Left renal cortex interstitium (tissue), 4 donors: ENCODE measurements at regions not wholly inside any gene's neighbourhood (a gene's known extent, or its start where the extent isn't known, plus 50 kb on each side); places are given as distances from the start of the nearest gene placed in this dataset.

ENCODE experiments used
- DNase-seq, 4 donors: peaks; one replicate each; pipeline ENCODE4 v3.0.0-alpha.2; 2013; ENCODE audit warnings: low read depth in 4 of 4, low spot score in 2 of 4, missing footprints in 1 of 4

DNA sequence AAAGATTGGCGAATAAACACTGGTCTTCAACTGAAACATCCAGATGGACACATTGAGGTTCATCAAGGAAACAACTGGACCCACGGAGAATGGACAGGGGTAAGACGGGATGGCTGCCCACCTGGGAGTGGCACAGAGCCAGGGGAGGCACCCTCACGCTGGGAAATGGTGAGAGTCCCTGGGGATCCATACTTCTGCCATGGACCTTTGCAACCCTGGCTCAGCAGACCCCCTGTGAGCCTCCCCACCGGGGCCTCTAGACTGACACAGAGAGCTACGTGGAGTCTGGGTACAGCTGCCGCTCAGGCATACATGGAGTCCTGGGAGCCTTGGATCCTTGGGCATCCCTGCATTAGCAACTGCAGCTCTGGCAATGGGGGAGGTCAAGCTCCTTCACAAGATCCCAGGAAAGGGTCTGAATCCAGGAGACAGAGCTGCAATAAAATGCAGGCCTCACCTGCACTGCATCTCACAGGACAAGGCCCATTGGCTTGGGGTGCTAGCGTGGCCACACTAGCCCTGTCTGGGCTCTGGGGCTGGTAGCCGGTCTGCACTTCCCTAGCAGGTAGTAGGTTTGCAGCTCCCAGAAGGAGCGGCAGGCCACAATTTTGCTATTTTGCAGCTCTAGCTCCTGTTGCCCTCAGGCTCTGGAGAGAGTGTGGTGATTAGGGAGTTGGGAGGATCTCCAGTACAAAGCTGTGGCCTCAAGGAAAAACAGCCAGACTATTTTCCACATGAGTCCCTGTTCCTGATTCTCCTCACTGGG lies 496.4 kb upstream of the LRRC4C start:
- DNase-seq: no peak

DNA sequence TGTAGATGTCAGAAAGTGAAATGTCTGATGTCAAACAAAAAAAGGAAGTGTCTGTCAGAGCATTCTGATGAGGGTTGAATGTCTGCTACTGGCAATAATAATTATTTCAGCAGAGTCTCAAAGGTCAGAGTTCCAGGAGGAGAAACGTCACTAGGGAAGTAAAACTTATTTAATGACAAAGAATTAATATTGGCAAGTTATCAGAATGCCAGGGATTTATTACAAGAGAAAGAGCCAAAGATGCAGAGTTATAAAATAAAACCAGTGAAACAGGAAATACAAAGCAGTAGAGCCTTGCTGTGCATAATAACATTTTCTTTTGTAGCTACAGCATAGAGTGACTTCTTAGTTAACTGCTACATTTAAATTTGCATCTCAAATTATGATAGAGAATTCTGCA lies 504.0 kb upstream of the LRRC4C start:
- no peak for DNase-seq

DNA sequence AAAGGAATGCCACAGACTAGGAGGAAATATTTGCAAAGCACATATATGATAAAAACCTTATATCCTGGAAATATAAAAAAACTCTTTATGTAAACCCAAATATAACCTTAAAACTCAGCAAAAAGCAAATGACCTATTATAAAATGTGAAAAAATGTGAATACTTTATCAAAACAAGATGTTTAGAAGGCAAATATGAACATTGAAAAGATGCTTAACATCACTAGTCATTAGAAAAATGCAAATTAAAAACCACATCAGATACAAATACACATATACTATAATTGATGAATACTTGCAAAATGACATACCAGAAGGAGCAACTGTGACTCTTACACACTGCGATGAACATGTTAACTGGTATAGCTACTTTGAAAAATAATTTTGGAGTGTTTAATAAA lies 511.2 kb upstream of the LRRC4C start:
- DNase-seq: no peak

DNA sequence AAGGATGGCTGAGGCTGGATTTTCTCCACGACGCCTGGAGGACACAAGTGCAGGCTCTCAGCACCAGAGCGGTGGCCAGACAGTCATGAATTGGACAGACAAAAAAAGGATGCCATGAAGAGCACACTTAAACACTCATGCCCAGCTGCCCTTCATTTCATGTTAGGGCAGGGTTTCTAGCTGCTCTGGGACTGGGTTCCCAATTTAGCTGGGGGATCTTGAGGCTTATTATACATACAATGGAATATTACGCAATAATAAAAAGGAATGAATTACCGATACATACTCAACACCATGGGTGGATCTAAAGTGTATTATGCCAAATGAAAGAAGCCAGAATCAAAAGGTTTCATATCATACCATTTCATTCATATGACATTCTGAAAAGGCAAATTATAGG lies 512.1 kb upstream of the LRRC4C start:
- no peak for DNase-seq

DNA sequence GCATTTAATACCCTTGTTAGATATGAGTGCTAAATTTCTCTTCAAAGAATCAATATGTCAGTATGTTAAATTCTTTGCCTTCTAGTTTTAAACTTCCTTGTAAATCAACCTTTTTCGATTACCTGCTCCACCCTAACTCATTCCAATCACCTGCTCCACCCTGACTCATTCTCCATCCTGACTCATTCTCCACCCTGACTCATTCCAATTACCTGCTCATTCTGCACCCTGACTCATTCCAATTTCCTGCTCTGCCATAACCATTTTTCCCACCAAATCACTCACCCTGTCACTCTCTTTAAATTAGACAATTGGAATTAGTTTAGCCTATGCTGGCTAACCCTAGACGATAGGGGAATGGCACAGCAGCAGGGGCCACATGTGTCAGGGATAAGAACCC lies 519.5 kb upstream of the LRRC4C start:
- DNase-seq: no peak

DNA sequence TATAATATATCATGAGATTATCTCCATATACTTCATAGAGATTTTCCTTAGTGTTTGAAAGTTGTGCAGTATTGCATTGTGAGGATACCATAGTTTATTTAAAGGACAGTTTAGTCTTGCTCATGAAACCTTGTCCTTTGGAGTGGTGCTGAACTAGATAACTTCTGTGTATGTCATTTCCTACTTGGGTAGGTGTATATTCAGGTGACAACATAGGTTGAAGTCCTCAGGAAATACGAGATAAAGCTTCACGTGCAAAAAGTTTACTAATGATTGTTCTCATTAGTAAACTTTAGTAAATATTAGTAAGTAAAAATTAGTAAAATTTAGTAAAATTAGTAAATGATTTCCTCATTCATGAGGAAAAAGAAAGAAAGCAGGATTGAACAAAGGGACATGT lies 521.3 kb upstream of the LRRC4C start:
- DNase-seq: no peak

DNA sequence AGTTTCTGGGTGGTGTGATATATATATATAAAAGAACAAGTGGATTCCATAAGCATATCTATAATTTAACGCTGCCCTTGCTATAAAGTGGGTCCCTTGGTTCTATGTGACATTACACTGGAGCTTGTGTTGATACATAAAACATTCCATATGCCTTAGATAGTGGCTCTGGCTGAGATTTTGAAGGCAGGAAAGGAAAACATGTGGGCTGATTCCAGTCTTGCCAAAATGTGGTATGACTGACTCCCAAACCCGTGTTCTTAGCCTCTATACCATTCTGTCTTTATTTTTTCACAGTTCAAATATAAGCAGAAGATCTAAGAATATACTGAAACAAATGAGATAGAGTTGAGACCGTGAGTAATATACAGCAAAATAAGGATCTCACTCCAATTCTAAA lies 522.8 kb upstream of the LRRC4C start:
- no peak for DNase-seq

DNA sequence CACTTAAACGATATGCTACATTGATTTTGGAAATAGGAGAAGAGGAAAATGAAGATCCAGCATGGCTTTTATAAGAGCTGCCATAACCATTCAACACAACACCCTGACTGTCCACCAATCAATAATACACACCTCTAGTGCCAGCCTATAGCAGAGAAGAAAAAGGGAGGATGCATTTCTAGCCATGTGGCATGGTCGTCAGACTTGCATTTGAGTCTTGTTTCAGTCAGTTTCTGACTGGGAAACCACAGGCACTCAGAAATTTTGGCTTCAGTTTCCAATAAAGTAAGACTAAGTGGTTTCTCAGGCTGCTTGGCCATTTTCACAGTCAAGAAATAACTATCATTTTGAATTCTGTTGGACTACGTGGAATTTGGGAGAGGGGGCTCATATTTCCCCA lies 523.5 kb upstream of the LRRC4C start:
- DNase-seq: no peak

DNA sequence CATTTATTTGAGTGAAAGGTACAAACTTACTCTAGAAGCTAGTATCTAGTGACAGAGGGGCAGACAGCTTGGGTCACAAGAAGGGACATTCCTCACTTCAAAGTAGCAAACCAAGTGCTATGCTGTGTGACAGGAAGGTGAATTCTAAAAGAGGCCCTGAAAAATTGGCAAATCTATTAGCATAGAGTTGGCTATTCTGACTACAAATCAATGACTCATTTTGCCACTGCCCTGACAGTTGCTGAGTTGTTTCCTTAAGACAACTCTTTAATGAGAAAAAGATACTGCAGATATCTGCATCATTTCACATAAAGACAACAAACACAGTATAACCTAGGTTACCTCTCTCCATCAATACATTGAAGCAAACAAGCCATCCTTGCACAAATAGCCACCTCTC lies 524.0 kb upstream of the LRRC4C start:
- no peak for DNase-seq

DNA sequence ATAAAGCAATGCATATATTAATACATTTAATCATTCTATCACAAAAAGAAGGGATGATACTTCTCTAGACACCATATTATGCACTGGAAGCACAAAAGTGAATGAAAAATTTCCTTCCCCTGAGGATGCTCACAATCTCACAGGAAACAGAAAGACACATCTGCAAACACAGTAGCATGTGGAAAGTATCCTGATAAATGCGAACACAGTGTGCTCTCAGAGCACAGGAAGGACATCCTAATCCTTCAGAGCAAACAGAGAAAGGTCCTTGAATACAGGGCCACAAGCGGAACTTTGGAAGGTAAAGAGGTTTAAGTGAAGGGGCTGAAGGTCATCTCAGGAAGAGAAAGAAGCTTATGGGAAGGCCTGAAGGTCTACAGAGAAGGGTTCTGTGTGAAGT lies 524.6 kb upstream of the LRRC4C start:
- DNase-seq: no peak

DNA sequence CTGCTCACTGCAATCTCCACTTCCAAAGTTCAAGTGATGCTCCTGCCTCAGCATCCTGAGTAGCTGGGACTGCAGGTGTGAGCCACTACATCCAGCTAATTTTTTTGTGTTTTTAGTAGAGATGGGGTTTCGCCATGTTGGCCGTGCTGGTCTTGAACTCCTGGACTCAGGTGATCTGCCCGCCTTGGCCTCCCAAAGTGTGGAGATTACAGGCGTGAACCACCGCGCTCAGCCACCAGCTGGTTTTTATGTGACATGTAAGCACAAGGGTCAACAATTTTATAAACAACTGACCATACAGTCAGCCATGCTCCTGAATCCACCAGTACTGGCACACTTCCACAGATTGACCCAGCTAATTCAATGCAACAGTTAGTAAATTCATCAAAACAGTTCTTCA lies 526.3 kb upstream of the LRRC4C start:
- DNase-seq: no peak

DNA sequence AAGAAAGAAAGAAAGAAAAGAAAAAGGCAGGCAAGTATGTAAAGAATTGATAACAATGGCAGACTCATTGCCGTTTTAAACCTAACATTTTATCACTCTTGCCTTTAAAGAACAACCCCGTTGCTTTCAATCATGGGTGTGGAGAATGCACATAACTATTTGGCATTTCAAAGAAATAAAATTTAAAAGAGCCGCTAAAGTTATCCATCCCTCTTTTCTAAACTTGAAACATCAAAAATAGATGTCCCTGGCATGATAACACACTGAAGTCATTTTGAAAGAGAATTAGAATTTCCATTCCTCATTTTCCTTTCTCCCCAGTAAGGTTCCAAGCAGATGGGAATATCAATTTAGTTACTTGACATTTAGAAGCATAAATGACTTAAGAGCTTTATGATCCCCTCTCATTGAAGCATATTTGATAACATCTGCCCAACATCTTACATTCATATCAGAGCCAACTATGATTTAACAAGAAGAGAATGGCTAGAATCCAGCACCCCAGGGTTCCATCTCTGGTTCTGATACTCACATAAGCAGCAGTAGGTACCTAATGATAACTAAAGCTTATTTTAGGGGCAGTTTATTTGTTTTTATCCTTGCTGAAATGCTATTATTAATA lies 529.6 kb upstream of the LRRC4C start:
- DNase-seq: no peak

DNA sequence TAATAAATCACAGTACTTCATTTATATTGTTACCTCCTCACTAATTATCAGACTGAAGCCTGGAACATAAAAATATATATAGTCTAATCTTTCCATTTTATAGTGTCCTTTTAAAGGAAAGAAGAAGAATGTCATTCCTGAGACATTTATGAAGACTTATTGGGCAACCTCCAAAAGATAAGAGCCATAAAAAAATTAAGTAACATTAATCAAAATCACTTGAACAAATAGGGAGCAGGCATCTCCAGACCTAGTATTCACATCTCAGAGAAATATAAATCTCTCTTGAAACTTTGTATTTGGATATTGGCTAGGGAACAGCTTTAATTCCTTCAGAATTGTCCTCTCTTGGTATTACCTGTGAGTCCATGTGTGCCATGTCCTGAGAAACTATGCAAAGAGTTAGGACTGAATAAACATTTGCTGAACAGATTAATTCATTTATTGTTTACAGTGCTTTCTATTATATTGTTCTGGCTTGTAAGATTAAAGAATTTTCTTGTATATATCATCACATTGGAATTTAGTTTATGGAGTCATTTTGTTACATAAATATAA lies 530.5 kb upstream of the LRRC4C start:
- DNase-seq: no peak

DNA sequence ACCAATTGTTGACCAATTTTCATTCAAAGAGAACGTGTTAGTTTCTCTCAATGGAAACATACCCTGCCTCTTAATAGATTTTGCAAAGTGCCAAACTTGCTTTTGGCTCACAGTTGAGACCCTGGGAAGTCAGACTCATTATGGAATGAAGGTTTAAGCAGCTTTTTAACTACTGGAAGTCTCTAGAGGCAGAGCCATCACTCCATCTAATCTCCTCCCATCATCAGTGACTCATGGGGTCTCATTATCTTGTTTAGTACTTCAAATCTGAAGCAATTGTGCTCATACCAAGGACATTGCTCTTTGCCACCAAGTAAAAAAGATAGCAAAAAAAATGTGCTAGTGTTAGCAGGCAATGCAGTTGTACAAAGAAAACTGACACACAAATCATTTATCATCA lies 537.1 kb upstream of the LRRC4C start:
- DNase-seq: no peak

DNA sequence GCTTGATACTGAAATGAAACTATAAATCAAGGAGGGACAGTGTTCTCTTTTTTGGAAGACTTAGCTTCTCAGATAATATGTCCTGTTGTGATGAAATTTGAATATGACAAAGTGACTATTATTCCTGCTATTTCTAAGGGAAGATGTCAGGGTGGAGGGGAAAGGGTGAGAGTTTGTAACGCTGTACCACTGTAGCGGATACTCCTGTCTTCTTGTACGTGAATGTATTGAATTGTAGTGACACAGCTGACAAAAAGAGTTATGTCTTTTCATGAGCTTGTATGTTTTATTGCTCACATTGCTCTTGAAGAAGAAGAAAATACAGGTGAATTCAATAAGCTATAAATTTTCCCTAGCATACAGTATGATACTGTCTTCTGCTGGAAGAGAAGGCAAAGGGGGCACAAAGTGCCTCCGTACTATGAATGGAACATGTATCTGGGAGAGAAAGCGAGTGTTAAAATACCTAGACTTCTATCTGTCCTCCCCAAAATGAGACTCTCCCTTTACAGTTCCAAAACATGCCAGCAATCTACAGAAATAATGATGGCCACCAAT lies 538.5 kb upstream of the LRRC4C start:
- DNase-seq: no peak

DNA sequence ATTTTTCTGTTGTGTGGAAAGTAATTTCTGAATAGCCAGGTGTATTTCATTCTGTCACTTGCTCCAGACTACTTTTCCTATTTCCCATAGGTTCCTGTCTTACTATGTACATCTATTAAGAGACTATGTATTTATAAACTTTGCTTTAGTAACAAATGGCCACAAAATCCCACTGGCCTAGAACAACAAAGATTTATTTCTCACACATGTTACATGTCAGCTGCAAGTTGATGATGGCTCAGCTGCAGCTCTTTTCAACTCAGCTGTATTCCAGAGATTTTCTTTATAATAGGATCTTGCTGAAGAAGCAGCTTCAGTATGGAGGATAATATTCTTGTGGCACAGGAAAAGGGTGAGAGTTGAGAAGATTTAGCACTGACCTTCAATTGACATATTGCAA lies 539.6 kb upstream of the LRRC4C start:
- peak in 1 of 4 donors; percentile 8 for DNase-seq

DNA sequence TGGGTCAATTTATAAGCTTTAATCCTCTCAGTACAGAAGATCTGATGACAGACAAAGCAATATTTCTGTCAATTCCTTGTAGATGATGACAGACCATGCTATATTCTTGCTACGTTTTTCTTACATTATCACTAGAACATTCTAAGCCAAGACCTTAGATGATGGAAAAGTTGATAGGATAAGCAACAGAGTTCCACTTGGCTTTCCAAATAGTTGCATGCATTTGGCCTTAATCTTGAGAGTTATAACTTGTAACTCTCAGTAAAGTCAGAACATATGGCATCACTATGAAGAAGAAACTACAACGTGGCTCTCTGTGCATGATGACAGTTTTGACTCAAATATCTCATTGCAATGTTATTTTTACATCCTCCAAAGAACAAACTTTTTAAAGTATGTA lies 544.3 kb upstream of the LRRC4C start:
- no peak for DNase-seq

DNA sequence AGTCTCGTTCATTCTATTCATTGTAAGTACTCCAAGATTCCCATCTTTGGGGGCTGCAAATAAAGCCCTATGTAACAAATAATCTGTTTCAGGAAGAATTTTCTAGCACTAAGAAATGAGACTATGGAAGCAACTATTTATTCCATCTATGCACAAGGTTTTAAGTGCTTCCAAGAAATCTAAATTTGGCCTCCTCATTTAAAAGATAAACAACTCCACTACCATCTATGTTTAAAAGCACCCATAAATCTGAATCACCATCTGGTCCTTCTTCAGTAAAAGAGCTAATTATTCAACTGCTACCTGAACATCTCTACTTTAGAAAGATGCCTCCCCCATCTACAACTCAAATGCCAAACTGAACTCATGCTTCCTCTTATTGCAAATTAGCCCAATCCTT lies 547.3 kb upstream of the LRRC4C start:
- DNase-seq: no peak

DNA sequence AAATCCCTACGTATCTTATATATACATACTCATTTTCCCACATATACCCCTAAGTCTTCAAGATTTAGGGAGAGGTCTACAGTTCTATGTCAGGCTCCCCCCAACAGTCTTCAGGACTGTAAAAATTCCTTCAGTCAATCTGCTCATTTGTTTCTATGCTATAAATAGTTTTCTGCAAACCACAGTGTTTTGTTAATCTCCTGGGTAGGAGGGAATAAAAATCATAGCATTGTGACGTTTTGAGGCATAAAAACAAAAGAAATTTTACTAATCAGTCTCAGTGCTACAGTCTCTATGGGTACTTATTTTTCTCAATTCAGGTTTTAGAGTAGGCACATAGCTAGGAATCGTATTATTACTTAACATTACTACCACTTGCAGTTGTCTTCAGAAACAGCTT lies 552.8 kb upstream of the LRRC4C start:
- no peak for DNase-seq

DNA sequence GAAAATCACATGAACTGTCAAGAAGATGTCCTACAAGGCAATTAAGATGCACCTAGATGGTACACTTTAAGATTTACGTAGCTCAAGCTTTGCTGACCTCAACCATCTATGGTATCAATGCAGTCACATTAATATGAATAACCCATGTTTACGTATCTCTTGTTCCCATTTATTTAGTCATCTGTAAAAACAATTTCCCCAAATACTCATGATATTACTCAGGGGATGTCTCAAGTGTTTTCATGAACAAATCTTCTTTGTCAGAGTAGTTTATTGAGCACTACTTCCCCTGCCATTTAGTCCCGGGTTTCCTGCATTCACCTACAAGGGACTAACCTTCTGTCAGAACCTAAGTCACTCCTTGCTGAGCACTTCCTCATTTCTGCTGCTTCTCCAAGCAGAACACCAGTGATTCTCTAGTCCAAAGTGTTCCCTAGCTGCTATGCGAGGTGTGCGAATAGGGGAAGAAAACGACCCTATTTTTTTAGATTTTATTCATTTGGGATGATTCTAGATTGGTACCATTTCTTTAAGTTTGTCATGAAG lies 554.3 kb upstream of the LRRC4C start:
- DNase-seq: no peak

DNA sequence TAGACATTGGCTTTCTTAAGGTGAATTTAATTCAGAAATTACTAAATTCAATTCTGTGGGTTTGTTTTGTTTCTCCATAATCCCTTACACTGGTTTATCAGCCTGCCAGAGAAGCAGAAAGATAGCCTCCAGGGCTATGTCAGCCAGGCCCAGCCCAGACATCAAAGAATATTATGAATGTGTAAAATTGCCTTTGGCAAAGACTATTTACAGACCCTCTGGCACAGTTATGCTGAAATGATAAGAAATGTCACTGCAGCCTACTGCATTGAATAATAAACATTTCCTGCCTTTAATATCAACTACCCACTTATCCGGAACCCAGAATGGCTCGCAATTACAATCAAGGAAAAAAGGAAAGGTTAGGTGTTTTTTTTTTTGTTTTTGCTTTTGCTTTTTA lies 562.5 kb upstream of the LRRC4C start:
- no peak for DNase-seq

DNA sequence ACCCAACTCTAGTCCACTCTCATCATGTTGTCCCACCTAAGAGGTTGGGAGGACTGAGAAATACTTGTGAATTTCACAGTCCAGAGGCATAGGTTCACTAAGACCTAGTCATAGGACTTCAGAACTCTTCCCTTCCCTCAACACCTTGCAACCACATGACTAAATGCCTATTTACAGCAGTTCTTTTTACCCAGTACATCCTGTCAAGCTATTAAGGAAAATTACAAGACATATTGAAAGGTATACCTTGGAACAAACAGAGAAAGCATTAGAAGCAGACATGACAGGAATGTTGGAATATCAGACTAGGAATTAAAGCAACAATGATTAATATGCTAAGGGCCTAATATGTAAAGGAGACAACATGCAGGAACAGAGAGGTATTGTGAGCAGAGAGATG lies 563.8 kb upstream of the LRRC4C start:
- DNase-seq: no peak
